DND-41 (cell line): ENCODE measurements at regions not wholly inside any gene's neighbourhood (a gene's known extent, or its start where the extent isn't known, plus 50 kb on each side); places are given as distances from the start of the nearest gene placed in this dataset.
"Not testable (repeated sequence)": the region's sequence is repeated elsewhere in the genome, so short reads cannot be mapped to it uniquely, and the experiment has no call there.

Experiments
- ATAC-seq: fragments of 200-7000 bp; cut with Tn5 transposase; 3 replicates; pipeline ENCODE4 v1.9.1; 2021; ENCODE audit warnings: low read depth; ENCODE audit not compliant: insufficient read depth
- DNase-seq: peaks from one replicate; pipeline ENCODE4 v3.0.0-alpha.2; 2020
- H2AFZ ChIP-seq: 2 replicates; pipeline ENCODE4 v1.6.0; 2012; ENCODE audit warnings: low read depth, low read length
- H3K27ac ChIP-seq: 2 replicates; pipeline ENCODE4 v1.5.1; 2012; ENCODE audit warnings: low read length, inconsistent platforms
- H3K27me3 ChIP-seq: fragments of 200-600 bp; sonication (generic); 2 replicates; pipeline ENCODE4 v1.6.0; 2012; ENCODE audit warnings: low read length, mild to moderate bottlenecking, inconsistent platforms; ENCODE audit not compliant: insufficient read depth, poor library complexity
- H3K36me3 ChIP-seq: 2 replicates; pipeline ENCODE4 v1.5.1; 2012; ENCODE audit warnings: low read length, inconsistent platforms; ENCODE audit not compliant: insufficient read depth
- H3K4me1 ChIP-seq: 2 replicates; pipeline ENCODE4 v1.5.1; 2012; ENCODE audit warnings: mild to moderate bottlenecking, low read length; ENCODE audit not compliant: insufficient read depth
- H3K4me2 ChIP-seq: 2 replicates; pipeline ENCODE4 v1.6.0; 2012; ENCODE audit warnings: mild to moderate bottlenecking, moderate library complexity, low read length, inconsistent platforms; ENCODE audit not compliant: insufficient read depth
- H3K4me3 ChIP-seq, 2 experiments: fragments of 200-600 bp in 1 of 2; shearing (Covaris generic) in 1 of 2; 2 replicates each; pipeline ENCODE4 v1.5.1; 2012 to 2016; ENCODE audit warnings: inconsistent platforms in 2 of 2, low read length in 2 of 2, mild to moderate bottlenecking in 2 of 2, low read depth in 1 of 2, moderate library complexity in 1 of 2
- H3K79me2 ChIP-seq: 2 replicates; pipeline ENCODE4 v1.6.0; 2012; ENCODE audit warnings: low read length, inconsistent platforms; ENCODE audit not compliant: insufficient read depth
- H3K9ac ChIP-seq: 2 replicates; pipeline ENCODE4 v1.6.0; 2012; ENCODE audit warnings: low read depth, mild to moderate bottlenecking, inconsistent platforms, low read length, moderate library complexity
- H3K9me3 ChIP-seq: 2 replicates; pipeline ENCODE4 v1.5.1; 2012; ENCODE audit warnings: low read length, moderate library complexity, mild to moderate bottlenecking, inconsistent platforms; ENCODE audit not compliant: insufficient read depth, severe bottlenecking
- H4K20me1 ChIP-seq: 2 replicates; pipeline ENCODE4 v1.6.0; 2012; ENCODE audit warnings: low read length; ENCODE audit not compliant: insufficient read depth
- EZH2 ChIP-seq: IDR thresholded peaks from 3 replicates; pipeline ENCODE4 v1.6.1; 2012; ENCODE audit warnings: borderline replicate concordance, low read depth, mild to moderate bottlenecking, moderate library complexity, low read length, inconsistent platforms; ENCODE audit not compliant: severe bottlenecking
- TF ChIP-seq, protein P1 (sequence below): IDR thresholded peaks from 2 replicates; pipeline ENCODE4 v1.5.1; 2012; ENCODE audit warnings: borderline replicate concordance, low read length, moderate library complexity, mild to moderate bottlenecking; ENCODE audit not compliant: poor library complexity, severe bottlenecking; ENCODE audit errors: extremely low read depth

DNA sequence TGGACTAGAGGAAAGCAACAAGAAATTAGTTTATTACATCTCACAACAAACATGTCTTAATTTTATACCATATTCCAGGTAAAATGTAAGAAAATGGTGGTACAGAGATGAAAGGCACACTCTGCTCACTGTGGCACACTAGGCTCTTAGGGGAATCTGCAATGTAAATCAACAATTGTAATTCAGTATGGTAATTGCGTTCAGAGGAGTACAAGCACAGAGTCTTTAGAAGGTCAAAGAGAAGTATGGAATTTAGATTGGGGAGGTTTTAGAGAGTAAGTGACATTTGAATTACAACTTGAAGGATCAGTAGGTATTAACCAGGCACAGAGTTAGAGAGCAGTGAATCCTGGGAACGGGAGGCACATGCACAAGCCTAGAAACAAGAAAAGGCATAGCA lies 694.0 kb upstream of the USP15 start:
- Histone ChIP-seq H3K9me3 (no peaks in the 10 kb centered on the region), H3K9ac (no peak overlapping the region), H3K4me2 (no peak overlapping the region), H3K79me2 (no peaks in the 10 kb centered on the region), H3K4me3 (no peak overlapping the region), H3K27ac (no peak overlapping the region), H2AFZ (no peak overlapping the region), H4K20me1 (no peaks in the 10 kb centered on the region), H3K27me3 (no peaks in the 10 kb centered on the region), H3K36me3 (no peaks in the 10 kb centered on the region), H3K4me1 (no peaks in the 10 kb centered on the region)
- TF ChIP-seq, protein P1, sequence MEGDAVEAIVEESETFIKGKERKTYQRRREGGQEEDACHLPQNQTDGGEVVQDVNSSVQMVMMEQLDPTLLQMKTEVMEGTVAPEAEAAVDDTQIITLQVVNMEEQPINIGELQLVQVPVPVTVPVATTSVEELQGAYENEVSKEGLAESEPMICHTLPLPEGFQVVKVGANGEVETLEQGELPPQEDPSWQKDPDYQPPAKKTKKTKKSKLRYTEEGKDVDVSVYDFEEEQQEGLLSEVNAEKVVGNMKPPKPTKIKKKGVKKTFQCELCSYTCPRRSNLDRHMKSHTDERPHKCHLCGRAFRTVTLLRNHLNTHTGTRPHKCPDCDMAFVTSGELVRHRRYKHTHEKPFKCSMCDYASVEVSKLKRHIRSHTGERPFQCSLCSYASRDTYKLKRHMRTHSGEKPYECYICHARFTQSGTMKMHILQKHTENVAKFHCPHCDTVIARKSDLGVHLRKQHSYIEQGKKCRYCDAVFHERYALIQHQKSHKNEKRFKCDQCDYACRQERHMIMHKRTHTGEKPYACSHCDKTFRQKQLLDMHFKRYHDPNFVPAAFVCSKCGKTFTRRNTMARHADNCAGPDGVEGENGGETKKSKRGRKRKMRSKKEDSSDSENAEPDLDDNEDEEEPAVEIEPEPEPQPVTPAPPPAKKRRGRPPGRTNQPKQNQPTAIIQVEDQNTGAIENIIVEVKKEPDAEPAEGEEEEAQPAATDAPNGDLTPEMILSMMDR, result no peak
- TF ChIP-seq EZH2, result no peak
- DNase-seq (no peak), ATAC-seq (no peak)

DNA sequence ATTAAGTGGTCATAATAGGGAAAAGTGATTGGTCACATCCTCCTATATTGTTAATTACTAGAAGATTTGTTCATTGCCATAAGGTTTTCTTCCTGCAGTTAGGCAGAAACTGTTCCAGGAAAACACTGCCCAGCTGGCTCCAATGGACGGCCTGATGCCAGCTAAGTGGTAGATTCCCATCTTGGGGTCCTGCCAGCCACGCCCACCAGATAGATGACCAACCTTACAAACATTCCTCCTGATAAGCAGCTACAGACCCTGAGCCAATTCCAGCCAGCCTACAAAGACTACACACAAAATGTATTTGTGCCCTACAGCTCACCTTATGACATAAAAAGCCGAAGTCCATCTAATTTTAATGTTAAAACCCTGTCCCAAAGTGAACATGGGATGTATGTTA lies 685.9 kb upstream of the USP15 start:
- Histone ChIP-seq H3K4me1 (no peaks in the 10 kb centered on the region), H3K36me3 (no peaks in the 10 kb centered on the region), H3K27me3 (no peaks in the 10 kb centered on the region), H3K79me2 (no peaks in the 10 kb centered on the region), H3K4me3 (no peak overlapping the region), H3K9ac (no peak overlapping the region), H3K4me2 (no peak overlapping the region), H4K20me1 (no peaks in the 10 kb centered on the region), H2AFZ (no peak overlapping the region), H3K27ac (no peak overlapping the region), H3K9me3 (no peaks in the 10 kb centered on the region)
- TF ChIP-seq, protein P1, result no peak
- no peak for TF ChIP-seq EZH2
- ATAC-seq, result no peak
- DNase-seq, result no peak

DNA sequence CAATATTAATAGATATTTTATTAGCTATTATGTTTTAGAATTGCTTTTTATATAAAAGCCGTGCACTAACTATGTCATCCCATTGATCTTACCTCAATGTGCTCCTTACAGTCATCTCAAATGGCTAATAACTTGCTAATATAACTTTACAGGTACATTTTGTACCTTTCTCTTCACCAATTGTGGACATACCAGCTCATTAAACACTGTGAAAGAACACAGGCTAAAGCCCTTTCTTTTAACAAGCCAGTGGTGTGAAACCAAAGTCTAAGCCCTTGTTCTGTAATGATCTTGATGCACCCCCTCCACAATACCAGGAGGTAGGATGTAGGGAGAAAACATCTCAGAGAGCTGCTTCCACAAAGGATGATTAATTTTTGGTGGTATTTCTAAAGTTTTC lies 675.3 kb upstream of the USP15 start:
- Histone ChIP-seq H3K4me3 (no peak overlapping the region), H3K79me2 (no peaks in the 10 kb centered on the region), H3K27ac (no peak overlapping the region), H3K4me1 (no peaks in the 10 kb centered on the region), H3K9me3 (peaks cover 2% of the 10 kb centered on the region), H3K27me3 (no peaks in the 10 kb centered on the region), H3K36me3 (no peaks in the 10 kb centered on the region), H3K9ac (no peak overlapping the region), H2AFZ (no peak overlapping the region), H4K20me1 (no peaks in the 10 kb centered on the region), H3K4me2 (no peak overlapping the region)
- TF ChIP-seq, protein P1, result no peak
- no peak for TF ChIP-seq EZH2
- DNase-seq (no peak), ATAC-seq (no peak)

DNA sequence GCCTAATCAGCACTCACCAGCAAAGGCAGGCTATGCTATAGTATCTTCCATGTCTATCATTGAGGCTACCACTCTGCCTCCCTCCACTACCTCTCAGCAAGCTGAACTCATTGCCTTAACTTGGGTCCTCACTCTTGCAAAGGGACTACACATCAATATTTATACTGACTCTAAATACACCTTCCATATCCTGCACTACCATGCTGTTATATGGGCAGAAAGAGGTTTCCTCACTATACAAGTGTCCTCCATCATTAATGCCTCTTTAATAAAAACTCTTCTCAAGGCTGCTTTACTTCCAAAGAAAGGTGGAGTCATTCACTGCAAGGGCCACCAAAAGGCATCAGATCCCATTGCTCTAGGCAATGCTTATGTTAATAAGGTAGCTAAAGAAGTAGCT lies 669.3 kb upstream of the USP15 start:
- not testable (repeated sequence) for ATAC-seq, H3K27ac ChIP-seq

More for the DNA sequence above, 669.3 kb upstream of the USP15 start:
- not testable (repeated sequence) for H3K36me3 ChIP-seq, H3K9ac ChIP-seq, DNase-seq, H3K4me3 ChIP-seq, H3K79me2 ChIP-seq, H3K4me1 ChIP-seq, H4K20me1 ChIP-seq, H3K9me3 ChIP-seq, H3K4me2 ChIP-seq, H3K27me3 ChIP-seq, H2AFZ ChIP-seq
